KMS-11 (cell line): ENCODE measurements at regions not wholly inside any gene's neighbourhood (a gene's known extent, or its start where the extent isn't known, plus 50 kb on each side); places are given as distances from the start of the nearest gene placed in this dataset.

Experiments used
- H2AFZ ChIP-seq: fragments of 200-600 bp; sonication (generic); 2 replicates; pipeline ENCODE4 v1.6.1; 2016; ENCODE audit warnings: antibody characterized with exemption, mixed run types, low read depth
- H3K27ac ChIP-seq: fragments of 200-600 bp; sonication (generic); 2 replicates; pipeline ENCODE4 v1.6.1; 2016; ENCODE audit warnings: mild to moderate bottlenecking, mixed run types
- H3K27me3 ChIP-seq: fragments of 200-600 bp; sonication (generic); 2 replicates; pipeline ENCODE4 v1.6.1; 2017; ENCODE audit warnings: mild to moderate bottlenecking, low read depth, mixed run types, moderate library complexity; ENCODE audit not compliant: insufficient read depth
- H3K36me3 ChIP-seq: fragments of 200-600 bp; sonication (generic); 2 replicates; pipeline ENCODE4 v1.6.1; 2017; ENCODE audit warnings: mild to moderate bottlenecking, mixed run types; ENCODE audit not compliant: insufficient read depth
- H3K4me1 ChIP-seq: fragments of 200-600 bp; sonication (generic); 2 replicates; pipeline ENCODE4 v1.6.1; 2016; ENCODE audit warnings: mild to moderate bottlenecking, low read depth, mixed run types; ENCODE audit not compliant: poor library complexity, severe bottlenecking
- H3K4me2 ChIP-seq: fragments of 200-600 bp; sonication (generic); 2 replicates; pipeline ENCODE4 v1.7.0; 2016; ENCODE audit warnings: mild to moderate bottlenecking, mixed run types
- H3K4me3 ChIP-seq: fragments of 200-600 bp; sonication (generic); IDR thresholded peaks from 2 replicates; pipeline ENCODE4 v1.6.1; 2017; ENCODE audit warnings: low read depth, low read length, mixed read lengths; ENCODE audit not compliant: insufficient read depth
- H3K79me2 ChIP-seq: fragments of 200-600 bp; sonication (generic); 2 replicates; pipeline ENCODE4 v1.6.1; 2016; ENCODE audit warnings: low read depth, mixed run types; ENCODE audit not compliant: insufficient read depth
- H3K9ac ChIP-seq: fragments of 200-600 bp; sonication (generic); 2 replicates; pipeline ENCODE4 v1.6.1; 2016; ENCODE audit warnings: mild to moderate bottlenecking, mixed run types
- H4K20me1 ChIP-seq: fragments of 200-600 bp; sonication (generic); 2 replicates; pipeline ENCODE4 v1.6.1; 2016; ENCODE audit warnings: mild to moderate bottlenecking, mixed run types; ENCODE audit not compliant: insufficient read depth
- CTCF ChIP-seq: fragments of 200-600 bp; sonication (generic); conservative IDR thresholded peaks from 2 replicates; pipeline ENCODE4 v1.6.1; 2017; ENCODE audit warnings: low read depth, mild to moderate bottlenecking, antibody characterized with exemption, low read length, moderate library complexity, mixed read lengths

- Histone ChIP-seq H3K9ac (no peak overlapping the region), H3K4me1 (no peaks in the 10 kb centered on the region), H3K79me2 (no peaks in the 10 kb centered on the region), H3K27me3 (no peaks in the 10 kb centered on the region), H3K4me3 (no peak overlapping the region), H2AFZ (no peak overlapping the region), H3K36me3 (no peaks in the 10 kb centered on the region), H3K4me2 (no peak overlapping the region), H4K20me1 (no peaks in the 10 kb centered on the region), H3K27ac (no peak overlapping the region)
- TF ChIP-seq CTCF, result no peak
Measured at GRCh38 chr16:80175011-80175410, 365.8 kb upstream of the DYNLRB2 start.

DNA sequence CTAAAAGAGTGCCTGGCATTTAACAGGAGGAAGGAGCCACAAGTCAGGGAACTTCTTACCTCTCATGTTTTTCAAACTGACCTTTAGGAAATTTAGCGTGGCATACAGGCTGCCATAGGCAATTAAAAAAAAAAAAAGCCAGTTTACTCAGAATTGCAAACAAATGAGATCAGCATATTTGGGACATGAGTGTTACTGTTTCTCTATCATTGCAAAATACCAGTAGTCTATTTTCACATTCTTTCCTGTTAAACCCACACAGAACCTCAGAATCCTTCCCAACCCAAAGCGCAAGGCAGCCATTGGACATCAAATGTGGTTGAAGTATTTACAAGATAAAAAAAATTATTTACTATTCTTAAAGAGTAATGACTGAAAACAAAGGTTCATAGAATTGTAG is 366.4 kb upstream of the DYNLRB2 start:
- Histone ChIP-seq H3K4me3 (no peak overlapping the region), H3K4me1 (no peaks in the 10 kb centered on the region), H3K4me2 (no peak overlapping the region), H2AFZ (no peak overlapping the region), H3K27ac (no peak overlapping the region), H3K36me3 (no peaks in the 10 kb centered on the region), H4K20me1 (no peaks in the 10 kb centered on the region), H3K79me2 (no peaks in the 10 kb centered on the region), H3K9ac (no peak overlapping the region), H3K27me3 (no peaks in the 10 kb centered on the region)
- TF ChIP-seq CTCF, result no peak

- H3K27ac ChIP-seq, result no peak overlapping the region
- TF ChIP-seq CTCF, result no peak
- H3K4me3 ChIP-seq, result no peak overlapping the region
- H3K4me1 ChIP-seq, result no peaks in the 10 kb centered on the region
- H3K4me2 ChIP-seq, result no peak overlapping the region
- no peaks in the 10 kb centered on the region for H4K20me1 ChIP-seq
- no peak overlapping the region for H3K9ac ChIP-seq
- H3K27me3 ChIP-seq, result no peaks in the 10 kb centered on the region
- no peaks in the 10 kb centered on the region for H3K36me3 ChIP-seq
- no peak overlapping the region for H2AFZ ChIP-seq
- H3K79me2 ChIP-seq, result no peaks in the 10 kb centered on the region
Measured at GRCh38 chr16:80171746-80172145, 369.0 kb upstream of the DYNLRB2 start.

GRCh38 chr16:80171199-80171598 is 369.6 kb upstream of the DYNLRB2 start:
- Histone ChIP-seq H3K27ac (no peak overlapping the region), H3K27me3 (no peaks in the 10 kb centered on the region), H3K79me2 (no peaks in the 10 kb centered on the region), H4K20me1 (no peaks in the 10 kb centered on the region), H3K36me3 (no peaks in the 10 kb centered on the region), H3K4me2 (no peak overlapping the region), H2AFZ (no peak overlapping the region), H3K4me1 (no peaks in the 10 kb centered on the region), H3K4me3 (no peak overlapping the region), H3K9ac (no peak overlapping the region)
- no peak for TF ChIP-seq CTCF
